NCI-H226 (cell line): ENCODE measurements at regions not wholly inside any gene's neighbourhood (a gene's known extent, or its start where the extent isn't known, plus 50 kb on each side); places are given as distances from the start of the nearest gene placed in this dataset.

Source experiments
- DNase-seq: peaks from one replicate; pipeline ENCODE4 v3.0.0-alpha.2; 2015

- no peak for DNase-seq
Measured at GRCh38 chr11:115933564-115933963, 429.3 kb upstream of the CADM1 start.

- no peak for DNase-seq
Measured at GRCh38 chr11:115931548-115932083, 427.4 kb upstream of the CADM1 start.

- DNase-seq, result no peak
Measured at GRCh38 chr11:115930886-115931547, 426.8 kb upstream of the CADM1 start.

GRCh38 chr11:115930291-115930690, 426.1 kb upstream of the CADM1 start:
- no peak for DNase-seq

- DNase-seq, result no peak
Measured at GRCh38 chr11:115929618-115930129, 425.5 kb upstream of the CADM1 start.

- DNase-seq, result no peak
Measured at GRCh38 chr11:115928811-115929210, 424.6 kb upstream of the CADM1 start.

- no peak for DNase-seq
Measured at GRCh38 chr11:115927823-115928329, 423.7 kb upstream of the CADM1 start.

- no peak for DNase-seq
Measured at GRCh38 chr11:115926601-115927000, 422.4 kb upstream of the CADM1 start.

GRCh38 chr11:115926138-115926537, 421.9 kb upstream of the CADM1 start:
- no peak for DNase-seq

GRCh38 chr11:115925568-115926090, 421.4 kb upstream of the CADM1 start:
- no peak for DNase-seq

- DNase-seq, result no peak
Measured at GRCh38 chr11:115924744-115925567, 420.7 kb upstream of the CADM1 start.

GRCh38 chr11:115922876-115923275, 418.7 kb upstream of the CADM1 start:
- no peak for DNase-seq

- DNase-seq, result no peak
Measured at GRCh38 chr11:115921986-115922385, 417.8 kb upstream of the CADM1 start.

- no peak for DNase-seq
Measured at GRCh38 chr11:115921540-115921939, 417.3 kb upstream of the CADM1 start.

GRCh38 chr11:115920841-115921480, 416.7 kb upstream of the CADM1 start:
- DNase-seq, result no peak

- DNase-seq, result no peak
Measured at GRCh38 chr11:115920092-115920461, 415.9 kb upstream of the CADM1 start.

- no peak for DNase-seq
Measured at GRCh38 chr11:115919341-115920091, 415.3 kb upstream of the CADM1 start.

- DNase-seq, result no peak
Measured at GRCh38 chr11:115918576-115918975, 414.4 kb upstream of the CADM1 start.

- DNase-seq, result no peak
Measured at GRCh38 chr11:115916608-115917007, 412.4 kb upstream of the CADM1 start.

- DNase-seq, result no peak
Measured at GRCh38 chr11:115912484-115912945, 408.3 kb upstream of the CADM1 start.

- no peak for DNase-seq
Measured at GRCh38 chr11:115911613-115912346, 407.6 kb upstream of the CADM1 start.
